Erythroblast (primary cell): ENCODE measurements at regions not wholly inside any gene's neighbourhood (a gene's known extent, or its start where the extent isn't known, plus 50 kb on each side); places are given as distances from the start of the nearest gene placed in this dataset.

Experiments used
- GATA1 ChIP-seq: IDR thresholded peaks from 2 replicates; pipeline ENCODE4 v1.6.1; 2011; ENCODE audit warnings: low read depth, mild to moderate bottlenecking, control low read depth, low read length, moderate library complexity
- POLR2A ChIP-seq: IDR thresholded peaks from 2 replicates; pipeline ENCODE4 v1.6.1; 2011; ENCODE audit warnings: mild to moderate bottlenecking, low read length

- no peak for TF ChIP-seq POLR2A
- TF ChIP-seq GATA1: no peak
Measured at GRCh38 chr12:127060310-127060847, 1206.6 kb upstream of the TMEM132C start.
